HFFc6 (cell line): ENCODE measurements at regions not wholly inside any gene's neighbourhood (a gene's known extent, or its start where the extent isn't known, plus 50 kb on each side); places are given as distances from the start of the nearest gene placed in this dataset.

ENCODE experiments used
- DNase-seq: peaks from one replicate; pipeline ENCODE4 v3.0.0-alpha.2; 2018
- H3K27ac Mint-ChIP-seq: 2 replicates; pipeline ENCODE4 v1.8.0; 2020; ENCODE audit warnings: mild to moderate bottlenecking, mixed read lengths
- H3K27me3 Mint-ChIP-seq: 2 replicates; pipeline ENCODE4 v1.8.0; 2021; ENCODE audit warnings: mild to moderate bottlenecking, moderate library complexity, mixed read lengths; ENCODE audit not compliant: insufficient read depth
- H3K36me3 Mint-ChIP-seq: 2 replicates; pipeline ENCODE4 v1.8.0; 2021; ENCODE audit warnings: low read depth, mixed read lengths
- H3K4me1 Mint-ChIP-seq: 2 replicates; pipeline ENCODE4 v1.8.0; 2020; ENCODE audit warnings: low read depth, mixed read lengths
- H3K4me3 Mint-ChIP-seq: 2 replicates; pipeline ENCODE4 v1.8.0; 2020; ENCODE audit warnings: mild to moderate bottlenecking, moderate library complexity, mixed read lengths
- H3K9me3 Mint-ChIP-seq: 2 replicates; pipeline ENCODE4 v1.8.0; 2020; ENCODE audit warnings: mild to moderate bottlenecking, mixed read lengths
- TF ChIP-seq, protein P1 (sequence below): fragments of 200-600 bp; sonication (generic); IDR thresholded peaks from 2 replicates; pipeline ENCODE4 v1.5.0; 2021; ENCODE audit warnings: antibody characterized with exemption, mild to moderate bottlenecking

- Mint-ChIP-seq H3K27me3 (no peaks in the 10 kb centered on the region), H3K9me3 (peaks cover 9% of the 10 kb centered on the region), H3K4me1 (no peaks in the 10 kb centered on the region), H3K27ac (no peak overlapping the region), H3K36me3 (no peaks in the 10 kb centered on the region), H3K4me3 (no peak overlapping the region)
- DNase-seq: no peak
- TF ChIP-seq, protein P1, sequence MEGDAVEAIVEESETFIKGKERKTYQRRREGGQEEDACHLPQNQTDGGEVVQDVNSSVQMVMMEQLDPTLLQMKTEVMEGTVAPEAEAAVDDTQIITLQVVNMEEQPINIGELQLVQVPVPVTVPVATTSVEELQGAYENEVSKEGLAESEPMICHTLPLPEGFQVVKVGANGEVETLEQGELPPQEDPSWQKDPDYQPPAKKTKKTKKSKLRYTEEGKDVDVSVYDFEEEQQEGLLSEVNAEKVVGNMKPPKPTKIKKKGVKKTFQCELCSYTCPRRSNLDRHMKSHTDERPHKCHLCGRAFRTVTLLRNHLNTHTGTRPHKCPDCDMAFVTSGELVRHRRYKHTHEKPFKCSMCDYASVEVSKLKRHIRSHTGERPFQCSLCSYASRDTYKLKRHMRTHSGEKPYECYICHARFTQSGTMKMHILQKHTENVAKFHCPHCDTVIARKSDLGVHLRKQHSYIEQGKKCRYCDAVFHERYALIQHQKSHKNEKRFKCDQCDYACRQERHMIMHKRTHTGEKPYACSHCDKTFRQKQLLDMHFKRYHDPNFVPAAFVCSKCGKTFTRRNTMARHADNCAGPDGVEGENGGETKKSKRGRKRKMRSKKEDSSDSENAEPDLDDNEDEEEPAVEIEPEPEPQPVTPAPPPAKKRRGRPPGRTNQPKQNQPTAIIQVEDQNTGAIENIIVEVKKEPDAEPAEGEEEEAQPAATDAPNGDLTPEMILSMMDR: no peak
Observed at GRCh38 chr4:178333355-178333754, 891.1 kb upstream of the AGA start.

GRCh38 chr4:178339769-178340168, 897.5 kb upstream of the AGA start:
- Mint-ChIP-seq H3K27me3 (no peaks in the 10 kb centered on the region), H3K36me3 (no peaks in the 10 kb centered on the region), H3K4me3 (no peak overlapping the region), H3K4me1 (no peaks in the 10 kb centered on the region), H3K9me3 (peaks cover 9% of the 10 kb centered on the region), H3K27ac (no peak overlapping the region)
- no peak for DNase-seq
- TF ChIP-seq, protein P1: no peak

DNA sequence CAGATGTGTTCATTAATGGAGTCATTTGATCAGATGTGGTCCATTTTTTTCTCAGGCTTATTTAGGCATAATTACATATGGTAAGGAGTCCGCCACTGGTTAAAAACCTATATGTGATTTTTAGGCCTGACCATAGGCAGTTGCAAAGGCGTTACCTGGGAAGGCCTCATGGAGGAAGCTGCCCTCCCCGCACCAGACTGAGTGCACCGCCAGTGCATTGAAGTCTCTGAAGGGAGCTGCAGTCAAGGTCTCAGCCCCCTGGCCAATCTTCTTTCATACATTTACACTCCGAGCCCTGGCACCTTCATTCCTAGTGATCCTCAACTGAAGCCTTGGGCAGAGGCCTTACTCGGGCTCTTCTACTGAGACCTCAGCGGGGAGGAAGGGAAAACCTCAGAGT, 898.2 kb upstream of the AGA start:
- Mint-ChIP-seq H3K9me3 (peaks cover 9% of the 10 kb centered on the region), H3K4me3 (no peak overlapping the region), H3K36me3 (no peaks in the 10 kb centered on the region), H3K27ac (no peak overlapping the region), H3K4me1 (no peaks in the 10 kb centered on the region), H3K27me3 (no peaks in the 10 kb centered on the region)
- DNase-seq: no peak
- TF ChIP-seq, protein P1: no peak

DNA sequence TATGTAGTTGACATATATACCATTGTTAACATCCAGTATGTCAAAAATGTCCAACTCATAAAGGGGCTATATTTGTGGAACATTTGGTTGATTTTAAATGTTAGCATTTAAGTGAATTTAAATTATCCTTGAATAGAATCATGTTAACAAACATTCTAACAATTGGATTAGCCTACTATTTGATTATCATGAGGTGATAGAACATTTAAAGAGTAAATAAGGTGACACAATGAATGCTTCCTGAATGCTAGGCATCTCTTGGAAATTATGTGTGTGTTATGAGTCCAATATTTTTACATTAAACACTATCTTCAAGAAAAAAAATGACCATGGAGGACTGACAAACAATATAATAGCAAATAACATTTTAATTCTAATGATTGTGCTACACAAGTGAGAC, 901.9 kb upstream of the AGA start:
- DNase-seq: no peak
- Mint-ChIP-seq H3K27me3 (no peaks in the 10 kb centered on the region; the same call in 1 of the 2 replicates), H3K4me3 (no peak overlapping the region), H3K36me3 (no peaks in the 10 kb centered on the region), H3K9me3 (peaks cover 5% of the 10 kb centered on the region; the same call in 1 of the 2 replicates), H3K27ac (no peak overlapping the region), H3K4me1 (no peaks in the 10 kb centered on the region)
- TF ChIP-seq, protein P1: no peak

DNA sequence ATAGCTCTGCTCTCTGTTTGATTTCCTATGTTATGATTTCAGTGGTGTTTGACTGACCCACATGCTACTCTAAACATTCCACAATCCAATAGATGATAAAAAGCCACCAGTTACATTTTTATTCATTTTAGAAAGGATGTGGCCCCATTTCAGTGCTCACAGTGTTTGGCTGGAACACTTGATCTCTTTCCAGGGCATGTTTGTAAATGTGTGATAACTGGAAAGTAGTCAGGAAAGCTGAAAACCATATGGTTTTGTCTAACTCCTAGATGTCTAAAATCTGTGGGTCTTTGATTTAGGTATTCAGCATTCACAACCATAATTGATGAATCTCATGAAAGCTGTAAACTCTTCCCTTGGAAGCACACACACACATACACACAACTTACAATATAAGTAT, 904.9 kb upstream of the AGA start:
- H3K4me3 Mint-ChIP-seq: no peak overlapping the region
- TF ChIP-seq, protein P1: no peak
- H3K4me1 Mint-ChIP-seq: no peaks in the 10 kb centered on the region
- DNase-seq: no peak
- no peak overlapping the region for H3K27ac Mint-ChIP-seq
- H3K9me3 Mint-ChIP-seq: peaks cover 5% of the 10 kb centered on the region; the same call in 1 of the 2 replicates
- H3K27me3 Mint-ChIP-seq: no peaks in the 10 kb centered on the region; the same call in none of the 2 replicates
- H3K36me3 Mint-ChIP-seq: no peaks in the 10 kb centered on the region

GRCh38 chr4:178349601-178350000, 907.4 kb upstream of the AGA start:
- Mint-ChIP-seq H3K36me3 (no peaks in the 10 kb centered on the region), H3K4me1 (no peaks in the 10 kb centered on the region), H3K9me3 (peaks cover 5% of the 10 kb centered on the region; the same call in 1 of the 2 replicates), H3K27me3 (no peaks in the 10 kb centered on the region; the same call in none of the 2 replicates), H3K27ac (no peak overlapping the region), H3K4me3 (no peak overlapping the region)
- no peak for DNase-seq
- TF ChIP-seq, protein P1: no peak
